Activated CD4-positive, alpha-beta T cell treated with anti-CD3 and anti-CD28 coated beads, Interleukin-2, amount 10 ng/mL, durations not matched to agents 24 days and 14 days (primary cell): ENCODE measurements at regions not wholly inside any gene's neighbourhood (a gene's known extent, or its start where the extent isn't known, plus 50 kb on each side); places are given as distances from the start of the nearest gene placed in this dataset.

ENCODE experiments used
- DNase-seq: peaks from one replicate; pipeline ENCODE4 v3.0.0; 2022
- H3K27ac Mint-ChIP-seq: one replicate; pipeline ENCODE4 v1.8.0; 2022; ENCODE audit warnings: mild to moderate bottlenecking, mixed read lengths
- H3K27me3 Mint-ChIP-seq: one replicate; pipeline ENCODE4 v1.8.0; 2022; ENCODE audit warnings: mixed read lengths
- H3K36me3 Mint-ChIP-seq: one replicate; pipeline ENCODE4 v1.8.0; 2022; ENCODE audit warnings: low read depth, mild to moderate bottlenecking, mixed read lengths
- H3K4me1 Mint-ChIP-seq: one replicate; pipeline ENCODE4 v1.8.0; 2021; ENCODE audit warnings: mixed read lengths
- H3K4me3 Mint-ChIP-seq: one replicate; pipeline ENCODE4 v1.8.0; 2022; ENCODE audit warnings: mild to moderate bottlenecking, moderate library complexity, mixed read lengths
- H3K9me3 Mint-ChIP-seq: one replicate; pipeline ENCODE4 v1.8.0; 2021; ENCODE audit warnings: mixed read lengths
- intact Hi-C: fragments of 100-400 bp; cut with micrococcal nuclease; formaldehyde crosslinking; loops from one replicate; pipeline ENCODE4 v1.15.1; 2023

GRCh38 chr20:39574061-39574460 lies 611.9 kb downstream of the DHX35 start:
- peak; percentile 6 for DNase-seq
- Mint-ChIP-seq H3K27ac (no peak overlapping the region), H3K36me3 (no peaks in the 10 kb centered on the region), H3K4me3 (no peak overlapping the region), H3K4me1 (no peaks in the 10 kb centered on the region), H3K27me3 (no peaks in the 10 kb centered on the region), H3K9me3 (no peaks in the 10 kb centered on the region)
- intact Hi-C loops = no loop called here

- Mint-ChIP-seq H3K4me1 (no peaks in the 10 kb centered on the region), H3K4me3 (no peak overlapping the region), H3K27ac (no peak overlapping the region), H3K27me3 (no peaks in the 10 kb centered on the region), H3K36me3 (no peaks in the 10 kb centered on the region), H3K9me3 (no peaks in the 10 kb centered on the region)
- intact Hi-C loops = no loop called here
- no peak for DNase-seq
Measured at GRCh38 chr20:39571171-39571570, 609.0 kb downstream of the DHX35 start.

- Mint-ChIP-seq H3K4me1 (no peaks in the 10 kb centered on the region), H3K36me3 (no peaks in the 10 kb centered on the region)
- DNase-seq = no peak
Measured at GRCh38 chr20:39568109-39568508, 606.0 kb downstream of the DHX35 start.

GRCh38 chr20:39563349-39563748 lies 601.2 kb downstream of the DHX35 start:
- H3K36me3 Mint-ChIP-seq = no peaks in the 10 kb centered on the region
- no peaks in the 10 kb centered on the region for H3K4me1 Mint-ChIP-seq
- H3K27me3 Mint-ChIP-seq = no peaks in the 10 kb centered on the region
- no peaks in the 10 kb centered on the region for H3K9me3 Mint-ChIP-seq
- no peak for DNase-seq
- no peak overlapping the region for H3K27ac Mint-ChIP-seq
- intact Hi-C loops = no loop called here
- H3K4me3 Mint-ChIP-seq = no peak overlapping the region

More at GRCh38 chr20:39568109-39568508, 606.0 kb downstream of the DHX35 start:
- H3K27ac Mint-ChIP-seq = no peak overlapping the region
- intact Hi-C loops = no loop called here
- no peaks in the 10 kb centered on the region for H3K27me3 Mint-ChIP-seq
- no peaks in the 10 kb centered on the region for H3K9me3 Mint-ChIP-seq
- no peak overlapping the region for H3K4me3 Mint-ChIP-seq

GRCh38 chr20:39554341-39554740 lies 592.2 kb downstream of the DHX35 start:
- no peaks in the 10 kb centered on the region for H3K27me3 Mint-ChIP-seq
- no peaks in the 10 kb centered on the region for H3K4me1 Mint-ChIP-seq
- DNase-seq = no peak
- intact Hi-C loops = no loop called here
- no peak overlapping the region for H3K27ac Mint-ChIP-seq
- H3K9me3 Mint-ChIP-seq = no peaks in the 10 kb centered on the region
- H3K36me3 Mint-ChIP-seq = no peaks in the 10 kb centered on the region
- H3K4me3 Mint-ChIP-seq = no peak overlapping the region

- no peaks in the 10 kb centered on the region for H3K27me3 Mint-ChIP-seq
- H3K27ac Mint-ChIP-seq = no peak overlapping the region
- intact Hi-C loops = no loop called here
- no peaks in the 10 kb centered on the region for H3K36me3 Mint-ChIP-seq
- DNase-seq = no peak
- no peaks in the 10 kb centered on the region for H3K4me1 Mint-ChIP-seq
- H3K4me3 Mint-ChIP-seq = no peak overlapping the region
- H3K9me3 Mint-ChIP-seq = no peaks in the 10 kb centered on the region
Measured at GRCh38 chr20:39553120-39553519, 591.0 kb downstream of the DHX35 start.

- intact Hi-C loops = no loop called here
- no peaks in the 10 kb centered on the region for H3K4me1 Mint-ChIP-seq
- no peaks in the 10 kb centered on the region for H3K36me3 Mint-ChIP-seq
- no peaks in the 10 kb centered on the region for H3K27me3 Mint-ChIP-seq
- no peak overlapping the region for H3K27ac Mint-ChIP-seq
- H3K4me3 Mint-ChIP-seq = no peak overlapping the region
- no peaks in the 10 kb centered on the region for H3K9me3 Mint-ChIP-seq
- no peak for DNase-seq
Measured at GRCh38 chr20:39549733-39550132, 587.6 kb downstream of the DHX35 start.

GRCh38 chr20:39547546-39548408 lies 585.6 kb downstream of the DHX35 start:
- no peaks in the 10 kb centered on the region for H3K9me3 Mint-ChIP-seq
- H3K27me3 Mint-ChIP-seq = no peaks in the 10 kb centered on the region
- no peak overlapping the region for H3K4me3 Mint-ChIP-seq

GRCh38 chr20:39541136-39541803 lies 579.1 kb downstream of the DHX35 start:
- H3K27ac Mint-ChIP-seq = no peak overlapping the region
- H3K9me3 Mint-ChIP-seq = no peaks in the 10 kb centered on the region
- H3K27me3 Mint-ChIP-seq = no peaks in the 10 kb centered on the region
- intact Hi-C loops = no loop called here
- H3K4me1 Mint-ChIP-seq = no peaks in the 10 kb centered on the region
- H3K4me3 Mint-ChIP-seq = no peak overlapping the region
- DNase-seq = no peak
- no peaks in the 10 kb centered on the region for H3K36me3 Mint-ChIP-seq

More at GRCh38 chr20:39547546-39548408, 585.6 kb downstream of the DHX35 start:
- Mint-ChIP-seq H3K27ac (no peak overlapping the region), H3K4me1 (no peaks in the 10 kb centered on the region), H3K36me3 (no peaks in the 10 kb centered on the region)
- intact Hi-C loops = no loop called here
- no peak for DNase-seq

GRCh38 chr20:39538317-39538716 lies 576.2 kb downstream of the DHX35 start:
- no peaks in the 10 kb centered on the region for H3K36me3 Mint-ChIP-seq
- no peaks in the 10 kb centered on the region for H3K27me3 Mint-ChIP-seq
- intact Hi-C loops = no loop called here
- no peaks in the 10 kb centered on the region for H3K4me1 Mint-ChIP-seq
- DNase-seq = no peak
- H3K9me3 Mint-ChIP-seq = no peaks in the 10 kb centered on the region
- no peak overlapping the region for H3K4me3 Mint-ChIP-seq
- no peak overlapping the region for H3K27ac Mint-ChIP-seq

GRCh38 chr20:39535301-39535700 lies 573.2 kb downstream of the DHX35 start:
- DNase-seq = no peak
- Mint-ChIP-seq H3K36me3 (no peaks in the 10 kb centered on the region), H3K4me3 (no peak overlapping the region), H3K27ac (no peak overlapping the region), H3K9me3 (no peaks in the 10 kb centered on the region), H3K27me3 (no peaks in the 10 kb centered on the region), H3K4me1 (no peaks in the 10 kb centered on the region)
- intact Hi-C loops = no loop called here

GRCh38 chr20:39534846-39535245 lies 572.7 kb downstream of the DHX35 start:
- H3K4me3 Mint-ChIP-seq = no peak overlapping the region
- no peaks in the 10 kb centered on the region for H3K4me1 Mint-ChIP-seq
- no peak overlapping the region for H3K27ac Mint-ChIP-seq
- DNase-seq = no peak
- no peaks in the 10 kb centered on the region for H3K9me3 Mint-ChIP-seq
- intact Hi-C loops = no loop called here
- H3K27me3 Mint-ChIP-seq = no peaks in the 10 kb centered on the region
- no peaks in the 10 kb centered on the region for H3K36me3 Mint-ChIP-seq

GRCh38 chr20:39533858-39534257 lies 571.7 kb downstream of the DHX35 start:
- intact Hi-C loops = no loop called here
- Mint-ChIP-seq H3K9me3 (no peaks in the 10 kb centered on the region), H3K4me3 (no peak overlapping the region)

GRCh38 chr20:39532205-39532604 lies 570.1 kb downstream of the DHX35 start:
- intact Hi-C loops = no loop called here
- no peaks in the 10 kb centered on the region for H3K36me3 Mint-ChIP-seq
- no peaks in the 10 kb centered on the region for H3K27me3 Mint-ChIP-seq
- no peak overlapping the region for H3K4me3 Mint-ChIP-seq
- DNase-seq = no peak
- H3K27ac Mint-ChIP-seq = no peak overlapping the region
- H3K9me3 Mint-ChIP-seq = no peaks in the 10 kb centered on the region
- no peaks in the 10 kb centered on the region for H3K4me1 Mint-ChIP-seq

More at GRCh38 chr20:39533858-39534257, 571.7 kb downstream of the DHX35 start:
- Mint-ChIP-seq H3K27ac (no peak overlapping the region), H3K4me1 (no peaks in the 10 kb centered on the region), H3K27me3 (no peaks in the 10 kb centered on the region), H3K36me3 (no peaks in the 10 kb centered on the region)
- no peak for DNase-seq
